Lower lobe of right lung (tissue), 2 donors: ENCODE measurements at regions not wholly inside any gene's neighbourhood (a gene's known extent, or its start where the extent isn't known, plus 50 kb on each side); places are given as distances from the start of the nearest gene placed in this dataset.

Source experiments
- ATAC-seq, 2 donors: fragments of 200-7000 bp; cut with Tn5 transposase; one replicate each; pipeline ENCODE4 v1.9.1; 2020 to 2022; ENCODE audit warnings: mild to moderate bottlenecking in 2 of 2, moderate library complexity in 2 of 2
- DNase-seq: peaks from one replicate; pipeline ENCODE4 v3.0.0-alpha.2; 2020
- H3K27ac ChIP-seq: fragments of 200-600 bp; one replicate; pipeline ENCODE4 v1.8.0; 2022
- H3K27me3 ChIP-seq: fragments of 200-600 bp; one replicate; pipeline ENCODE4 v1.8.0; 2022; ENCODE audit warnings: low read depth
- H3K36me3 ChIP-seq: fragments of 200-600 bp; one replicate; pipeline ENCODE4 v1.8.0; 2022; ENCODE audit warnings: mild to moderate bottlenecking
- H3K4me1 ChIP-seq: fragments of 200-600 bp; one replicate; pipeline ENCODE4 v1.8.0; 2022
- H3K4me3 ChIP-seq: fragments of 200-600 bp; one replicate; pipeline ENCODE4 v1.8.0; 2022; ENCODE audit warnings: mild to moderate bottlenecking
- H3K9me3 ChIP-seq: fragments of 200-600 bp; one replicate; pipeline ENCODE4 v1.8.0; 2022
- CTCF ChIP-seq: fragments of 200-600 bp; IDR thresholded peaks from one replicate; pipeline ENCODE4 v1.8.0; 2022; ENCODE audit warnings: antibody characterized with exemption, mild to moderate bottlenecking
- intact Hi-C: fragments of 100-400 bp; cut with DNase I; formaldehyde crosslinking; loops from one replicate; pipeline ENCODE4 v1.11.0; 2022
- donor health status: DM: no; HTN: yes; CAD: no; lungs with severe emphysema.

- no peak overlapping the region for H3K4me3 ChIP-seq
- no peaks in the 10 kb centered on the region for H3K36me3 ChIP-seq
- peak in 1 of 2 donors; percentile 34 for ATAC-seq
- no peak for DNase-seq
- intact Hi-C loops = no loop called here
- no peak for TF ChIP-seq CTCF
- no peaks in the 10 kb centered on the region for H3K4me1 ChIP-seq
- H3K27me3 ChIP-seq = no peaks in the 10 kb centered on the region
- no peaks in the 10 kb centered on the region for H3K9me3 ChIP-seq
- H3K27ac ChIP-seq = no peak overlapping the region
These were observed 99.7 kb upstream of the MAN2A1 start for GRCh38 chr5:109589986-109590385.

- no peak overlapping the region for H3K27ac ChIP-seq
- no peak for TF ChIP-seq CTCF
- no peaks in the 10 kb centered on the region for H3K9me3 ChIP-seq
- H3K27me3 ChIP-seq = no peaks in the 10 kb centered on the region
- H3K4me1 ChIP-seq = no peaks in the 10 kb centered on the region
- H3K36me3 ChIP-seq = no peaks in the 10 kb centered on the region
- DNase-seq (no peak), ATAC-seq (no peak)
- intact Hi-C loops = no loop called here
- no peak overlapping the region for H3K4me3 ChIP-seq
These were observed 100.5 kb upstream of the MAN2A1 start for GRCh38 chr5:109589239-109589638.

GRCh38 chr5:109588281-109589035 is 101.3 kb upstream of the MAN2A1 start:
- no peak for DNase-seq

GRCh38 chr5:109584986-109585599 is 104.6 kb upstream of the MAN2A1 start:
- H3K4me3 ChIP-seq = no peak overlapping the region
- intact Hi-C loops = no loop called here
- H3K27ac ChIP-seq = no peak overlapping the region
- no peaks in the 10 kb centered on the region for H3K36me3 ChIP-seq
- no peaks in the 10 kb centered on the region for H3K27me3 ChIP-seq
- no peak for TF ChIP-seq CTCF
- DNase-seq = no peak
- no peaks in the 10 kb centered on the region for H3K4me1 ChIP-seq
- peak in 1 of 2 donors; percentile 14 for ATAC-seq
- H3K9me3 ChIP-seq = no peaks in the 10 kb centered on the region

More at GRCh38 chr5:109588281-109589035, 101.3 kb upstream of the MAN2A1 start:
- no peak for ATAC-seq
- H3K27ac ChIP-seq = no peak overlapping the region
- H3K9me3 ChIP-seq = no peaks in the 10 kb centered on the region
- no peaks in the 10 kb centered on the region for H3K36me3 ChIP-seq
- no peak for TF ChIP-seq CTCF
- no peaks in the 10 kb centered on the region for H3K27me3 ChIP-seq
- intact Hi-C loops = no loop called here
- H3K4me3 ChIP-seq = no peak overlapping the region
- H3K4me1 ChIP-seq = no peaks in the 10 kb centered on the region

- TF ChIP-seq CTCF = no peak
- Histone ChIP-seq H3K27me3 (no peaks in the 10 kb centered on the region), H3K4me3 (no peak overlapping the region), H3K9me3 (no peaks in the 10 kb centered on the region), H3K36me3 (no peaks in the 10 kb centered on the region), H3K27ac (no peak overlapping the region), H3K4me1 (no peaks in the 10 kb centered on the region)
- intact Hi-C loops = no loop called here
- ATAC-seq = no peak
- DNase-seq = no peak
These were observed 109.5 kb upstream of the MAN2A1 start for GRCh38 chr5:109580225-109580624.
